HEK293 (cell line): ENCODE measurements at regions not wholly inside any gene's neighbourhood (a gene's known extent, or its start where the extent isn't known, plus 50 kb on each side); places are given as distances from the start of the nearest gene placed in this dataset.

Experiments
- CTCF ChIA-PET: fragments of 350-600 bp; formaldehyde crosslinking; extraction: SDS; loops from one replicate; lab custom pipeline; 2021; ENCODE audit warnings: antibody characterized with exemption; lab: Yijun Ruan, JAX
- POLR2A ChIA-PET: fragments of 300-600 bp; formaldehyde crosslinking; extraction: SDS; loops from one replicate; lab custom pipeline; 2020; ENCODE audit warnings: antibody characterized with exemption, inconsistent platforms; lab: Yijun Ruan, JAX
- H3K27ac ChIP-seq: fragments of 200-500 bp; sonication (Bioruptor generic); 2 replicates; pipeline ENCODE4 v1.5.1; 2014; ENCODE audit warnings: low read depth, low read length, control low read depth, inconsistent platforms; ENCODE audit errors: extremely low read depth
- H3K36me3 ChIP-seq, 2 experiments: fragments of 200-500 bp in 1 of 2; sonication (Bioruptor generic) in 1 of 2; 1 replicate in 1 of 2; 2 replicates in 1 of 2; pipeline ENCODE4 v1.5.1; 2014 to 2017; ENCODE audit warnings: inconsistent platforms in 2 of 2, low read length in 2 of 2; ENCODE audit not compliant: control insufficient read depth in 2 of 2, insufficient read depth in 1 of 2
- H3K4me1 ChIP-seq: fragments of 200-500 bp; sonication (Bioruptor generic); 2 replicates; pipeline ENCODE4 v1.5.1; 2014; ENCODE audit warnings: mild to moderate bottlenecking, low read length, inconsistent platforms; ENCODE audit not compliant: control insufficient read depth, insufficient read depth
- H3K4me3 ChIP-seq: 2 replicates; pipeline ENCODE4 v1.5.1; 2011; ENCODE audit warnings: low read depth, mild to moderate bottlenecking, control low read depth, low read length, moderate library complexity
- H3K9me3 ChIP-seq: fragments of 200-500 bp; sonication (Bioruptor generic); 2 replicates; pipeline ENCODE4 v1.5.1; 2014; ENCODE audit warnings: low read depth, low read length, inconsistent platforms; ENCODE audit not compliant: control insufficient read depth, insufficient read depth
- GLIS1 ChIP-seq: fragments of 450-650 bp; formaldehyde crosslinking; IDR thresholded peaks from 2 replicates; pipeline ENCODE4 v1.5.1; 2016; ENCODE audit warnings: missing biosample characterization, missing genetic modification characterization
- GLIS2 ChIP-seq: fragments of 450-650 bp; formaldehyde crosslinking; IDR thresholded peaks from 2 replicates; pipeline ENCODE4 v1.5.1; 2016; ENCODE audit warnings: missing biosample characterization, missing genetic modification characterization
- HOXC10 ChIP-seq: sonication (generic); formaldehyde crosslinking; IDR thresholded peaks from 2 replicates; pipeline ENCODE4 v1.8.1; 2023; ENCODE audit warnings: mild to moderate bottlenecking, missing genetic modification reagents
- HOXD13 ChIP-seq: sonication (generic); formaldehyde crosslinking; IDR thresholded peaks from 2 replicates; pipeline ENCODE4 v1.8.0; 2022; ENCODE audit warnings: missing genetic modification reagents, borderline replicate concordance
- KLF8 ChIP-seq: fragments of 450-650 bp; formaldehyde crosslinking; IDR thresholded peaks from 2 replicates; pipeline ENCODE4 v1.5.1; 2016; ENCODE audit warnings: missing biosample characterization, missing genetic modification characterization
- MYNN ChIP-seq: fragments of 450-650 bp; formaldehyde crosslinking; IDR thresholded peaks from 2 replicates; pipeline ENCODE4 v1.5.1; 2016; ENCODE audit warnings: missing biosample characterization, missing genetic modification characterization, borderline replicate concordance
- TCF7L2 ChIP-seq: IDR thresholded peaks from 2 replicates; pipeline ENCODE4 v1.6.1; 2011; ENCODE audit warnings: low read depth, mild to moderate bottlenecking, inconsistent platforms, low read length, moderate library complexity, borderline replicate concordance
- WT1 ChIP-seq: fragments of 450-650 bp; formaldehyde crosslinking; IDR thresholded peaks from 2 replicates; pipeline ENCODE4 v1.5.1; 2016; ENCODE audit warnings: missing biosample characterization, missing genetic modification characterization
- ZBTB49 ChIP-seq: fragments of 450-650 bp; formaldehyde crosslinking; IDR thresholded peaks from 2 replicates; pipeline ENCODE4 v1.5.1; 2016; ENCODE audit warnings: missing biosample characterization, missing genetic modification characterization, low read depth
- ZNF16 ChIP-seq: fragments of 450-650 bp; formaldehyde crosslinking; IDR thresholded peaks from 2 replicates; pipeline ENCODE4 v1.5.1; 2016; ENCODE audit warnings: low read depth, missing biosample characterization, missing genetic modification characterization
- ZNF211 ChIP-seq: fragments of 450-650 bp; formaldehyde crosslinking; IDR thresholded peaks from 2 replicates; pipeline ENCODE4 v1.5.1; 2016; ENCODE audit warnings: low read depth, missing biosample characterization, missing genetic modification characterization
- ZNF23 ChIP-seq: fragments of 450-650 bp; formaldehyde crosslinking; IDR thresholded peaks from 2 replicates; pipeline ENCODE4 v1.5.1; 2016; ENCODE audit warnings: missing biosample characterization, missing genetic modification characterization, borderline replicate concordance
- ZNF324 ChIP-seq: fragments of 450-650 bp; formaldehyde crosslinking; IDR thresholded peaks from 2 replicates; pipeline ENCODE4 v1.5.1; 2016; ENCODE audit warnings: missing biosample characterization, missing genetic modification characterization
- ZNF335 ChIP-seq: fragments of 450-650 bp; formaldehyde crosslinking; conservative IDR thresholded peaks from 2 replicates; pipeline ENCODE4 v1.5.1; 2016; ENCODE audit warnings: missing biosample characterization, missing genetic modification characterization
- ZNF341 ChIP-seq: fragments of 450-650 bp; formaldehyde crosslinking; IDR thresholded peaks from 2 replicates; pipeline ENCODE4; 2016; ENCODE audit warnings: low read depth, missing biosample characterization, missing genetic modification characterization
- ZNF366 ChIP-seq: fragments of 450-650 bp; formaldehyde crosslinking; conservative IDR thresholded peaks from 2 replicates; pipeline ENCODE4 v1.5.1; 2016; ENCODE audit warnings: missing biosample characterization, missing genetic modification characterization
- ZNF561 ChIP-seq: fragments of 450-650 bp; IDR thresholded peaks from 2 replicates; pipeline ENCODE4 v1.5.1; 2018; ENCODE audit warnings: missing biosample characterization, missing genetic modification characterization, borderline replicate concordance
- ZNF623 ChIP-seq: fragments of 450-650 bp; formaldehyde crosslinking; IDR thresholded peaks from 2 replicates; pipeline ENCODE4 v1.5.1; 2016; ENCODE audit warnings: missing biosample characterization, missing genetic modification characterization
- ZNF629 ChIP-seq: fragments of 450-650 bp; formaldehyde crosslinking; IDR thresholded peaks from 2 replicates; pipeline ENCODE4 v1.5.1; 2017; ENCODE audit warnings: missing biosample characterization, missing genetic modification characterization
- ZNF704 ChIP-seq: fragments of 450-650 bp; formaldehyde crosslinking; IDR thresholded peaks from 2 replicates; pipeline ENCODE4 v1.5.1; 2016; ENCODE audit warnings: missing biosample characterization, missing genetic modification characterization
- ZNF707 ChIP-seq: fragments of 450-650 bp; formaldehyde crosslinking; IDR thresholded peaks from 2 replicates; pipeline ENCODE4 v1.5.1; 2016; ENCODE audit warnings: missing biosample characterization, missing genetic modification characterization
- ZNF76 ChIP-seq: fragments of 450-650 bp; formaldehyde crosslinking; IDR thresholded peaks from 2 replicates; pipeline ENCODE4; 2016; ENCODE audit warnings: low read depth, missing biosample characterization, missing genetic modification characterization, borderline replicate concordance
- ZNF843 ChIP-seq: fragments of 450-650 bp; formaldehyde crosslinking; IDR thresholded peaks from 2 replicates; pipeline ENCODE4 v1.5.1; 2016; ENCODE audit warnings: missing biosample characterization, missing genetic modification characterization

GRCh38 chr6:9647599-9647998, 767.3 kb downstream of the TFAP2A start:
- H3K4me1 ChIP-seq, result no peaks in the 10 kb centered on the region
- no peaks in the 10 kb centered on the region for H3K36me3 ChIP-seq
- TF ChIP-seq HOXD13 (no peak), HOXC10 (CRISPR knock-in tag) (no peak)
- POLR2A ChIA-PET, result no interaction called here
- no peak overlapping the region for H3K4me3 ChIP-seq
- no peak overlapping the region for H3K27ac ChIP-seq
- CTCF ChIA-PET, result no interaction called here
- no peaks in the 10 kb centered on the region for H3K9me3 ChIP-seq

- CTCF ChIA-PET, result interaction anchor here (0.5 to 1.8 kb wide), 2 partner anchors 16 to 107 kb away, joined by 4 read pairs; no protein-coding TSS in a partner anchor
- Histone ChIP-seq H3K4me1 (no peaks in the 10 kb centered on the region), H3K36me3 (no peaks in the 10 kb centered on the region), H3K27ac (no peak overlapping the region), H3K9me3 (no peaks in the 10 kb centered on the region), H3K4me3 (no peak overlapping the region)
- POLR2A ChIA-PET, result no interaction called here
- TF ChIP-seq ZNF324 (tag by site-specific recombination) (no peak), ZNF366 (tag by site-specific recombination) (no peak), WT1 (tag by site-specific recombination) (no peak), ZNF211 (no peak)
- TF ChIP-seq, all 188 proteins: peak for 0
These were observed 767.8 kb downstream of the TFAP2A start for GRCh38 chr6:9647071-9647445.

GRCh38 chr6:9646342-9647070, 768.4 kb downstream of the TFAP2A start:
- POLR2A ChIA-PET, result no interaction called here

GRCh38 chr6:9638861-9639260, 776.0 kb downstream of the TFAP2A start:
- POLR2A ChIA-PET, result interaction anchor here (0.5 kb wide), 1 partner anchor 775 kb away, joined by 3 read pairs; no protein-coding TSS in a partner anchor
- H3K36me3 ChIP-seq, result no peaks in the 10 kb centered on the region
- CTCF ChIA-PET, result no interaction called here
- H3K9me3 ChIP-seq, result no peaks in the 10 kb centered on the region
- no peak overlapping the region for H3K4me3 ChIP-seq
- no peak for TF ChIP-seq ZNF629 (tag by site-specific recombination)
- no peaks in the 10 kb centered on the region for H3K4me1 ChIP-seq
- no peak overlapping the region for H3K27ac ChIP-seq

More at GRCh38 chr6:9646342-9647070, 768.4 kb downstream of the TFAP2A start:
- Histone ChIP-seq H3K27ac (no peak overlapping the region), H3K36me3 (no peaks in the 10 kb centered on the region), H3K4me1 (no peaks in the 10 kb centered on the region), H3K4me3 (no peak overlapping the region), H3K9me3 (no peaks in the 10 kb centered on the region)
- no peak for TF ChIP-seq ZNF76
- CTCF ChIA-PET, result interaction anchor here (0.5 to 1.8 kb wide), 2 partner anchors 15 to 107 kb away, joined by 4 read pairs; no protein-coding TSS in a partner anchor

GRCh38 chr6:9634776-9635175, 780.1 kb downstream of the TFAP2A start:
- H3K36me3 ChIP-seq, result no peaks in the 10 kb centered on the region
- no peak overlapping the region for H3K4me3 ChIP-seq
- H3K4me1 ChIP-seq, result no peaks in the 10 kb centered on the region
- no peak overlapping the region for H3K27ac ChIP-seq
- CTCF ChIA-PET, result no interaction called here
- H3K9me3 ChIP-seq, result no peaks in the 10 kb centered on the region
- POLR2A ChIA-PET, result no interaction called here
- no peak for TF ChIP-seq ZNF561
- no peak for TF ChIP-seq TCF7L2
- no peak for TF ChIP-seq ZNF16 (tag by site-specific recombination)
- TF ChIP-seq ZNF335 (tag by site-specific recombination), result no peak
- no peak for TF ChIP-seq ZNF623 (tag by site-specific recombination)
- no peak for TF ChIP-seq KLF8 (tag by site-specific recombination)
- no peak for TF ChIP-seq ZNF23
- TF ChIP-seq GLIS2, result no peak
- TF ChIP-seq GLIS1 (tag by site-specific recombination), result no peak
- TF ChIP-seq ZNF704, result no peak
- no peak for TF ChIP-seq ZNF707 (tag by site-specific recombination)
- no peak for TF ChIP-seq ZNF843
- no peak for TF ChIP-seq ZBTB49
- TF ChIP-seq ZNF341, result no peak
- no peak for TF ChIP-seq MYNN
